ENCODE measurements at regions not wholly inside any gene's neighbourhood (a gene's known extent, or its start where the extent isn't known, plus 50 kb on each side); places are given as distances from the start of the nearest gene placed in this dataset.

- TF ChIP-seq, protein P1, sequence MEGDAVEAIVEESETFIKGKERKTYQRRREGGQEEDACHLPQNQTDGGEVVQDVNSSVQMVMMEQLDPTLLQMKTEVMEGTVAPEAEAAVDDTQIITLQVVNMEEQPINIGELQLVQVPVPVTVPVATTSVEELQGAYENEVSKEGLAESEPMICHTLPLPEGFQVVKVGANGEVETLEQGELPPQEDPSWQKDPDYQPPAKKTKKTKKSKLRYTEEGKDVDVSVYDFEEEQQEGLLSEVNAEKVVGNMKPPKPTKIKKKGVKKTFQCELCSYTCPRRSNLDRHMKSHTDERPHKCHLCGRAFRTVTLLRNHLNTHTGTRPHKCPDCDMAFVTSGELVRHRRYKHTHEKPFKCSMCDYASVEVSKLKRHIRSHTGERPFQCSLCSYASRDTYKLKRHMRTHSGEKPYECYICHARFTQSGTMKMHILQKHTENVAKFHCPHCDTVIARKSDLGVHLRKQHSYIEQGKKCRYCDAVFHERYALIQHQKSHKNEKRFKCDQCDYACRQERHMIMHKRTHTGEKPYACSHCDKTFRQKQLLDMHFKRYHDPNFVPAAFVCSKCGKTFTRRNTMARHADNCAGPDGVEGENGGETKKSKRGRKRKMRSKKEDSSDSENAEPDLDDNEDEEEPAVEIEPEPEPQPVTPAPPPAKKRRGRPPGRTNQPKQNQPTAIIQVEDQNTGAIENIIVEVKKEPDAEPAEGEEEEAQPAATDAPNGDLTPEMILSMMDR (IDR thresholded peaks at IDR 0.05) = peak in 1 of 7 experiments; percentile 10
- TF ChIP-seq POLR2A (IDR thresholded peaks at IDR 0.05) = no peak
- no peak for ATAC-seq
- 17 to 21% methylated on average over 2 of the region's 2 CpGs for WGBS, 2 donors
- H3K27ac ChIP-seq = no peak overlapping the region
- DNase-seq = no peak
- intact Hi-C loops (cut with DNase I) = no loop called here
- H3K4me1 ChIP-seq = no peaks in the 10 kb centered on the region
- no peaks in the 10 kb centered on the region for H3K27me3 ChIP-seq
- no peaks in the 10 kb centered on the region for H3K36me3 ChIP-seq (replicated peaks in 1 of 2; ENCODE audit: insufficient read depth in 1 of 2, low read depth in 2 of 2)
- H3K9me3 ChIP-seq = no peaks in the 10 kb centered on the region
- no peak overlapping the region for H3K4me3 ChIP-seq
Observed at GRCh38 chrX:113741744-113742143, 842.1 kb upstream of the HTR2C start.

- H3K4me1 ChIP-seq = no peaks in the 10 kb centered on the region
- DNase-seq = no peak
- H3K9me3 ChIP-seq = no peaks in the 10 kb centered on the region
- no peaks in the 10 kb centered on the region for H3K27me3 ChIP-seq
- H3K36me3 ChIP-seq (replicated peaks in 1 of 2; ENCODE audit: insufficient read depth in 1 of 2, low read depth in 2 of 2) = no peaks in the 10 kb centered on the region
- TF ChIP-seq, protein P1 (IDR thresholded peaks at IDR 0.05) = no peak
- TF ChIP-seq POLR2A (IDR thresholded peaks at IDR 0.05) = no peak
- H3K4me3 ChIP-seq = no peak overlapping the region
- intact Hi-C loops (cut with DNase I) = no loop called here
- ATAC-seq = no peak
- H3K27ac ChIP-seq = no peak overlapping the region
- 56 to 62% methylated on average over 2 of the region's 2 CpGs for WGBS, 2 donors
Observed at GRCh38 chrX:113728937-113729336, 854.9 kb upstream of the HTR2C start.

DNA sequence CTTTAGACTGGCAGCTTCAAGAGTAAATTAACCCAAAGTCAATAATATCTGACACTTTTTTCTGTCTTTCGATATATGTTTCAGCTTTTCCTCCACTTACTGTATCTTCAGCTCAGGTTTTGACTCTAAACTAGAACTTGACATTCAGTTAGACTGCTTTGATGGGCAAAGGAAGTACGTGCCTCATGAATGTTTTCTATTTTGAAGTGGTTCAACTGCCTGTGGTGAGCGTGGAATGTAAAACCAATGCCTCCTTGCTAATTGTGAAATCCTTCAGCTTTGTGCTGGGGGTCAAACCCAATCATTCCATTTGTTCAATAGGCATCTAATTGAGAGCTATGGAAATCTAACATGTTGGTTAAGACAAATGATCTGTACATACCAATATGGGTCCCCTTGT is 857.0 kb upstream of the HTR2C start:
- H3K4me1 ChIP-seq = no peaks in the 10 kb centered on the region
- 46 to 61% methylated on average over 3 of the region's 3 CpGs for WGBS, 2 donors
- TF ChIP-seq, protein P1 (IDR thresholded peaks at IDR 0.05) = no peak
- TF ChIP-seq POLR2A (IDR thresholded peaks at IDR 0.05) = no peak
- no peaks in the 10 kb centered on the region for H3K36me3 ChIP-seq (replicated peaks in 1 of 2; ENCODE audit: insufficient read depth in 1 of 2, low read depth in 2 of 2)
- no peak for DNase-seq
- H3K4me3 ChIP-seq = no peak overlapping the region
- no peaks in the 10 kb centered on the region for H3K9me3 ChIP-seq
- no peak for ATAC-seq
- intact Hi-C loops (cut with DNase I) = no loop called here
- H3K27me3 ChIP-seq = no peaks in the 10 kb centered on the region
- no peak overlapping the region for H3K27ac ChIP-seq

GRCh38 chrX:113726466-113726865 is 857.4 kb upstream of the HTR2C start:
- no peak for ATAC-seq
- no peaks in the 10 kb centered on the region for H3K36me3 ChIP-seq (replicated peaks in 1 of 2; ENCODE audit: insufficient read depth in 1 of 2, low read depth in 2 of 2)
- H3K9me3 ChIP-seq = no peaks in the 10 kb centered on the region
- intact Hi-C loops (cut with DNase I) = no loop called here
- no peak overlapping the region for H3K4me3 ChIP-seq
- no peaks in the 10 kb centered on the region for H3K4me1 ChIP-seq
- TF ChIP-seq, protein P1 (IDR thresholded peaks at IDR 0.05) = no peak
- TF ChIP-seq POLR2A (IDR thresholded peaks at IDR 0.05) = no peak
- no peak overlapping the region for H3K27ac ChIP-seq
- 79 to 91% methylated on average over 4 of the region's 4 CpGs for WGBS, 2 donors
- DNase-seq = no peak
- H3K27me3 ChIP-seq = no peaks in the 10 kb centered on the region

- TF ChIP-seq POLR2A (IDR thresholded peaks at IDR 0.05) = no peak
- TF ChIP-seq, protein P1 (IDR thresholded peaks at IDR 0.05) = no peak
- H3K4me1 ChIP-seq = no peaks in the 10 kb centered on the region
- 51 to 66% methylated on average over 3 of the region's 3 CpGs for WGBS, 2 donors
- H3K4me3 ChIP-seq = no peak overlapping the region
- no peak overlapping the region for H3K27ac ChIP-seq
- no peaks in the 10 kb centered on the region for H3K27me3 ChIP-seq
- no peaks in the 10 kb centered on the region for H3K9me3 ChIP-seq
- H3K36me3 ChIP-seq (replicated peaks in 1 of 2; ENCODE audit: insufficient read depth in 1 of 2, low read depth in 2 of 2) = no peaks in the 10 kb centered on the region
- no peak for ATAC-seq
- intact Hi-C loops (cut with DNase I) = no loop called here
- no peak for DNase-seq
Observed at GRCh38 chrX:113726009-113726408, 857.9 kb upstream of the HTR2C start.
